Colonic mucosa (tissue), 4 donors: ENCODE measurements at regions not wholly inside any gene's neighbourhood (a gene's known extent, or its start where the extent isn't known, plus 50 kb on each side); places are given as distances from the start of the nearest gene placed in this dataset.
"Not testable (repeated sequence)": the region's sequence is repeated elsewhere in the genome, so short reads cannot be mapped to it uniquely, and the experiment has no call there.

Source experiments
- DNase-seq: peaks from one replicate; pipeline ENCODE4 v3.0.0-alpha.2; 2020
- H3K27ac ChIP-seq: fragments of 200-600 bp; one replicate; pipeline ENCODE4 v1.8.0; 2021
- H3K27me3 ChIP-seq: fragments of 200-600 bp; one replicate; pipeline ENCODE4 v1.8.0; 2021
- H3K36me3 ChIP-seq: fragments of 200-600 bp; one replicate; pipeline ENCODE4 v1.8.0; 2021
- H3K4me1 ChIP-seq: fragments of 200-600 bp; one replicate; pipeline ENCODE4 v1.8.0; 2021; ENCODE audit warnings: mild to moderate bottlenecking
- H3K4me3 ChIP-seq: fragments of 200-600 bp; one replicate; pipeline ENCODE4 v1.8.0; 2021
- H3K9ac ChIP-seq, 2 donors: one replicate each; pipeline ENCODE4 v1.7.0; 2013; ENCODE audit warnings: control low read depth in 2 of 2, low read depth in 2 of 2, low read length in 2 of 2
- H3K9me3 ChIP-seq: fragments of 200-600 bp; one replicate; pipeline ENCODE4 v1.8.0; 2021
- CTCF ChIP-seq: fragments of 200-600 bp; IDR thresholded peaks from one replicate; pipeline ENCODE4 v1.8.0; 2022; ENCODE audit warnings: antibody characterized with exemption, mild to moderate bottlenecking
- intact Hi-C: fragments of 100-400 bp; cut with DNase I; formaldehyde crosslinking; loops from one replicate; pipeline ENCODE4 v1.14.1; 2022
- donor health status: healthy.
- donor health status: DM: no; HTN: no; CAD: no.
- donor health status: DM: no; HTN: no; CAD: no.

GRCh38 chrX:121570072-121570841, 522.8 kb downstream of the GLUD2 start:
- Histone ChIP-seq H3K27me3 (no peaks in the 10 kb centered on the region), H3K36me3 (no peaks in the 10 kb centered on the region), H3K9ac (no peak overlapping the region), H3K4me3 (no peak overlapping the region), H3K27ac (no peak overlapping the region), H3K9me3 (no peaks in the 10 kb centered on the region), H3K4me1 (no peaks in the 10 kb centered on the region)
- intact Hi-C loops: no loop called here
- no peak for TF ChIP-seq CTCF
- DNase-seq: no peak

- intact Hi-C loops: no loop called here
- Histone ChIP-seq H3K27ac (no peak overlapping the region), H3K36me3 (no peaks in the 10 kb centered on the region), H3K4me1 (no peaks in the 10 kb centered on the region), H3K9ac (no peak overlapping the region), H3K9me3 (no peaks in the 10 kb centered on the region), H3K4me3 (no peak overlapping the region), H3K27me3 (no peaks in the 10 kb centered on the region)
- DNase-seq: no peak
- no peak for TF ChIP-seq CTCF
Measured at GRCh38 chrX:121571333-121571732, 523.9 kb downstream of the GLUD2 start.

GRCh38 chrX:121574384-121574783, 527.0 kb downstream of the GLUD2 start:
- H3K4me1 ChIP-seq, intact Hi-C loops, H3K36me3 ChIP-seq, H3K27ac ChIP-seq, H3K9me3 ChIP-seq, H3K4me3 ChIP-seq, DNase-seq, H3K9ac ChIP-seq, H3K27me3 ChIP-seq: not testable (repeated sequence)

- no peak overlapping the region for H3K4me3 ChIP-seq
- no peaks in the 10 kb centered on the region for H3K9me3 ChIP-seq
- no peaks in the 10 kb centered on the region for H3K27me3 ChIP-seq
- H3K36me3 ChIP-seq: no peaks in the 10 kb centered on the region
- no peak overlapping the region for H3K9ac ChIP-seq
- TF ChIP-seq CTCF: peak; percentile 18
- no peaks in the 10 kb centered on the region for H3K4me1 ChIP-seq
- no peak overlapping the region for H3K27ac ChIP-seq
- intact Hi-C loops: no loop called here
- DNase-seq: peak; percentile 26
Measured at GRCh38 chrX:121579016-121579760, 531.8 kb downstream of the GLUD2 start.

GRCh38 chrX:121581885-121582284, 534.5 kb downstream of the GLUD2 start:
- Histone ChIP-seq H3K27me3 (no peaks in the 10 kb centered on the region), H3K4me1 (no peaks in the 10 kb centered on the region), H3K4me3 (no peak overlapping the region), H3K9me3 (no peaks in the 10 kb centered on the region), H3K9ac (no peak overlapping the region), H3K36me3 (no peaks in the 10 kb centered on the region), H3K27ac (no peak overlapping the region)
- intact Hi-C loops: loop anchor here (10.0 kb wide), 1 partner anchor 787 kb away; no protein-coding TSS in a partner anchor
- DNase-seq: no peak
- TF ChIP-seq CTCF: no peak

GRCh38 chrX:121585626-121586025, 538.2 kb downstream of the GLUD2 start:
- Histone ChIP-seq H3K4me3 (no peak overlapping the region), H3K27me3 (no peaks in the 10 kb centered on the region), H3K4me1 (no peaks in the 10 kb centered on the region), H3K9ac (no peak overlapping the region), H3K36me3 (no peaks in the 10 kb centered on the region), H3K9me3 (no peaks in the 10 kb centered on the region), H3K27ac (no peak overlapping the region)
- no peak for TF ChIP-seq CTCF
- no peak for DNase-seq
- intact Hi-C loops: loop anchor here (10.0 kb wide), 1 partner anchor 791 kb away; no protein-coding TSS in a partner anchor
